AG09319 (cell line): ENCODE measurements at regions not wholly inside any gene's neighbourhood (a gene's known extent, or its start where the extent isn't known, plus 50 kb on each side); places are given as distances from the start of the nearest gene placed in this dataset.

ENCODE experiments used
- DNase-seq: peaks from one replicate; pipeline ENCODE4 v3.0.0-alpha.2; 2010; ENCODE audit warnings: low read depth; ENCODE audit errors: extremely low read depth
- TF ChIP-seq, protein P1 (sequence below): IDR thresholded peaks from 2 replicates; pipeline ENCODE4 v1.5.1; 2011; ENCODE audit warnings: low read depth, mild to moderate bottlenecking, inconsistent platforms, low read length, moderate library complexity

DNA sequence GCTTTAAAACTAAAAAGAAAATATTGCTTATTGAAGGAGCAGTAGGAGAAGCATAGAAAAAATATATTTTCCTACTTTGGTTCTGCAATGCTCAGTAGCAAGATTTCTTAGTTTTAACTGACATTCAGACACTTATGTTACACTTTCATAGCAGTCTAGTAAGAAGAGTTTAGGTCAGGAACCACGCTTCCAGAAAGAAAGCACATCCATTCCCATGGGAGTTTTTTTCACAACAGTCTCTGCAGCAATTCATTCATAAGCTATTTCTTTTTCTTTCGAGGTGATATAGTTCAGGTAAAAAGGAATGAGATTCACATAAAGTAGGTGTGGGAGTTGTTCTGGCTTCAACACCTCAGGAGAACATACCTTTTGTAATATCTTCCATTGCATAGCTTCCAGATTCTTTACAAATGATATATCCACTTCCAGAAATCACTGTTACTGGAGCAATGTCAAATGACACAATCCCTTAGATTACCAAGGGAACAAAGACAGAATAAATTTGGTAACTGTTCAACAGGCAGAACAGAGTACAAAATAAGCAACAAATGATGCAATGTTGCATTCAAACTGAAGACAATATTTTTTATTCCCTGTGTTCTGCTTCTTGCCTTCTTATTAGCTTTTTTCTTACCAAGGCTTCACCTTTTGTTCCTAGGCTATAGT, 95.2 kb upstream of the GULP1 start:
- DNase-seq = no peak
- TF ChIP-seq, protein P1, sequence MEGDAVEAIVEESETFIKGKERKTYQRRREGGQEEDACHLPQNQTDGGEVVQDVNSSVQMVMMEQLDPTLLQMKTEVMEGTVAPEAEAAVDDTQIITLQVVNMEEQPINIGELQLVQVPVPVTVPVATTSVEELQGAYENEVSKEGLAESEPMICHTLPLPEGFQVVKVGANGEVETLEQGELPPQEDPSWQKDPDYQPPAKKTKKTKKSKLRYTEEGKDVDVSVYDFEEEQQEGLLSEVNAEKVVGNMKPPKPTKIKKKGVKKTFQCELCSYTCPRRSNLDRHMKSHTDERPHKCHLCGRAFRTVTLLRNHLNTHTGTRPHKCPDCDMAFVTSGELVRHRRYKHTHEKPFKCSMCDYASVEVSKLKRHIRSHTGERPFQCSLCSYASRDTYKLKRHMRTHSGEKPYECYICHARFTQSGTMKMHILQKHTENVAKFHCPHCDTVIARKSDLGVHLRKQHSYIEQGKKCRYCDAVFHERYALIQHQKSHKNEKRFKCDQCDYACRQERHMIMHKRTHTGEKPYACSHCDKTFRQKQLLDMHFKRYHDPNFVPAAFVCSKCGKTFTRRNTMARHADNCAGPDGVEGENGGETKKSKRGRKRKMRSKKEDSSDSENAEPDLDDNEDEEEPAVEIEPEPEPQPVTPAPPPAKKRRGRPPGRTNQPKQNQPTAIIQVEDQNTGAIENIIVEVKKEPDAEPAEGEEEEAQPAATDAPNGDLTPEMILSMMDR = no peak

DNA sequence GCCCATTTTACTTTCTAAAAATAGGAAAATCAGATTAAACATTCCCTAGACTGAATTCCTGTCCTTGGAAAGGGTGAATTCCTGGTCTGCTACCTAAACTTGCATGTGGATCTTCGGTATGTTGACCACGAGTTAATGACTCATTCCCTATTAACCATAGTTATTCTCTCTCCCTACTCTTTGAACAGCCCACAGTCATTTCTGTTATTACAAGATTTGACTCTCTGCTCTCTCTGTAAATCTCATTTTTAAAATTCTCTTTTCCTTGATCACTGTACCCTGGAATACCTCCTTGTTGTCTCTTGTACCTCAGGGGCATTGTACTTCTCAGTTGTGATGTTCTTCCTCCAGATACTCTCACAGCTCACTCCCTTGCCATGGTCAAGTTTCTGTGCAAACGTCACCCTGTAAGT, 92.0 kb upstream of the GULP1 start:
- no peak for DNase-seq
- TF ChIP-seq, protein P1 = no peak

GRCh38 chr2:188201639-188202038, 90.0 kb upstream of the GULP1 start:
- no peak for DNase-seq
- TF ChIP-seq, protein P1 = no peak

DNA sequence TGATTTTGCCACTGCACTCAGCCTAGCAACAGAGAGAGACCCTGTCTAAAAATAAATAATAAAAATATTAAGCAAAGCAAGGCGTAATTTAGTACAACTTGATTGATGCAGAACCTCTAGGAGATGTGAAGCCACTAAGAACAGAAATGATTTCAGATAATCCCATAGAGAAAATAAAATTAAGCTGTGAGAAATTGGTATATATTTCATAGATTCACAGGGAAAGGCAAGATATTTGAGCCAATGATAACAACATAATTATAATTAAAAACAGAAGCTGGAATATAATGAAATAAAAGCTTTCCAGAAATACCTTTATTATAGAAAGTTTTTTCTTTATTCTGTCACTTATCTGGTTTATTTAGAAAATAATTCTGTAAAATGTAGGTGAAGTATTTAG, 88.9 kb upstream of the GULP1 start:
- TF ChIP-seq, protein P1 = no peak
- no peak for DNase-seq

GRCh38 chr2:188203776-188204175, 87.9 kb upstream of the GULP1 start:
- TF ChIP-seq, protein P1 = no peak
- no peak for DNase-seq

- no peak for DNase-seq
- TF ChIP-seq, protein P1 = no peak
Observed at GRCh38 chr2:188204824-188205223, 86.8 kb upstream of the GULP1 start.

DNA sequence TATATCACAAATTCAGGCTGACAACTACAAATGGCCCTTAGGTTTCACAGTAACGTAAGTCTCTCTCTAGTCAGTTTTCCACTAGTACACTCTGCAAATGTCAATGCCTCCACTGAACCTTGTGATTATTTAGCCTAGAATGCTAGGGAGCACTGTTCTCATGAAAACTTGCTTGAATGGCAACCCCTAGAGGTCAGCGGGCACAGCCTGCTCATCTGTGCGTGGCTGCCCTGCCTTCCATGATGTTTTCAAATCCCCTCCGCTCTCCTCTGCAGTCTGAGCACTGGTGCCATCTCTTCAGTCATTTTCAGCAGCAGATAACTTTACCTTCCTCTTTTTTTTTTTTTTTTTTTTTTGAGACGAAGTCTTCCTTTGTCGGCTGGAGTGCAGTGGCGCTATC, 84.1 kb upstream of the GULP1 start:
- TF ChIP-seq, protein P1 = no peak
- no peak for DNase-seq
